ENCODE measurements at regions not wholly inside any gene's neighbourhood (a gene's known extent, or its start where the extent isn't known, plus 50 kb on each side); places are given as distances from the start of the nearest gene placed in this dataset.
"Not testable (repeated sequence)": the region's sequence is repeated elsewhere in the genome, so short reads cannot be mapped to it uniquely, and the experiment has no call there.

DNA sequence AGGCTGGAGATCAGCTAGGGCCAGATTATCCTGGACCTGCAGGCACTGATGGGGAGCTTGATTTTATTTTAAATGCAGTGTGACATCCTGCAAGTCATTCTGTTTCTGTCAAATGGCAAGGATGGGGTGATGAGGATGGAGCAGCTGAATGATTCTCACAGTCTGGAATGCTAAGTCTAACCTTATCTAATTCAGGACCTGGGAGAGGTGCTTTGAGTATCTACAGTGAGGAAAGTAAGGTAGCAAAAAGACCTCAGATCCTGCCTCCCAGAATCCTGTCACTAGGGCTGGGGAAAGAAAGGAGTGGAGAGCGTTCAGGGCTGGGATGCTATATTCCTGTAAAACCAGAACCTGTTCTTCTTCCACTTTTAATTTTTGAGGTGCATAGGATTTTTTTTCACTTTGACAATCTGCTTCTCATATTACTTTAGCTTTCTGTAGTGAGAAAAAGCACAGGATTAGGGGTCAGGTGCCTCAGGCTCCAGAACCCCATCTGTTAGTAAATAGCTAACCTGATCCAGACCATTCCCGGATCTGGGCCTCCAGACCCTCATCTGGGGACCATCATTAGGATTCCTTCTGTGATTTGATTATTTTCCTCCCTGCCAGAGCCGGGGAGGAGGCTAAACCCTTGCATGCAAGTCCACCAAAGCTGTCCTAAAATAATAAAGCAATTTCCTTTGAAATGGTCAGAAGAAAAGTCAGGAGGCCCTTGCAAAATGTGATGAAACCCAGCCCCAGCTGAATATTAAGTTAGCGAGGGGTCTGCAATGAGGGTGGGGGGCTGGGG is 54.7 kb downstream of the ASCL1 start:
- H3K4me3 ChIP-seq (ENCODE audit: low read depth, low read length), result no peak overlapping the region
- peaks cover 14% of the 10 kb centered on the region for H3K4me1 ChIP-seq (ENCODE audit: control insufficient read depth, insufficient read depth, low read length)
- H3K36me3 ChIP-seq (ENCODE audit: control insufficient read depth, insufficient read depth, low read length), result no peaks in the 10 kb centered on the region
- no peak overlapping the region for H3K9ac ChIP-seq (ENCODE audit: low read depth, low read length)
- H3K27me3 ChIP-seq (ENCODE audit: control insufficient read depth, insufficient read depth, low read length), result no peaks in the 10 kb centered on the region
- no peaks in the 10 kb centered on the region for H3K9me3 ChIP-seq (ENCODE audit: control insufficient read depth, insufficient read depth, low read length)

DNA sequence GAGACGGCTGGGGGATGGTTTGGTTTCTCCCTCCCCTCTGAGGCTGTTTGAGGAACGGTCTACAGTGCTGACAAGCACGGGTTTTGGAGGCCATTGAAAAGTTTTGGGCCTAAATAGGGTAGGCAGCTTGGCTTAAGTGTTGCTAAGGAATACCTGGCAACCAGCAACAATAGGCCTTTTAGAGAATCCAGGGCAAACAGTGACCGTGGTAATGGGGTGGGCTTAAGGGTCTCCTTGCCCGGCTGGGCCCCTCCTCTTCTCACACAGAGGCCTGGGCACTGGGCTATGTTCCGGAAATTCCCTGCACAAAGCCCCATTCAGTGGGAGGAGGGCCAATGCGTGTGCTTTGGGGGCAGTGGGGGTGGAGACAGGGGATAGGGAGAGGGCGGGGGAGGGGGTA is 55.4 kb downstream of the ASCL1 start:
- no peaks in the 10 kb centered on the region for H3K36me3 ChIP-seq (ENCODE audit: control insufficient read depth, insufficient read depth, low read length)
- H3K4me3 ChIP-seq (ENCODE audit: low read depth, low read length), result peak overlapping the region; percentile 30
- H3K9ac ChIP-seq (ENCODE audit: low read depth, low read length), result no peak overlapping the region
- H3K27me3 ChIP-seq (ENCODE audit: control insufficient read depth, insufficient read depth, low read length), result no peaks in the 10 kb centered on the region
- peaks cover 14% of the 10 kb centered on the region for H3K4me1 ChIP-seq (ENCODE audit: control insufficient read depth, insufficient read depth, low read length)
- no peaks in the 10 kb centered on the region for H3K9me3 ChIP-seq (ENCODE audit: control insufficient read depth, insufficient read depth, low read length)

DNA sequence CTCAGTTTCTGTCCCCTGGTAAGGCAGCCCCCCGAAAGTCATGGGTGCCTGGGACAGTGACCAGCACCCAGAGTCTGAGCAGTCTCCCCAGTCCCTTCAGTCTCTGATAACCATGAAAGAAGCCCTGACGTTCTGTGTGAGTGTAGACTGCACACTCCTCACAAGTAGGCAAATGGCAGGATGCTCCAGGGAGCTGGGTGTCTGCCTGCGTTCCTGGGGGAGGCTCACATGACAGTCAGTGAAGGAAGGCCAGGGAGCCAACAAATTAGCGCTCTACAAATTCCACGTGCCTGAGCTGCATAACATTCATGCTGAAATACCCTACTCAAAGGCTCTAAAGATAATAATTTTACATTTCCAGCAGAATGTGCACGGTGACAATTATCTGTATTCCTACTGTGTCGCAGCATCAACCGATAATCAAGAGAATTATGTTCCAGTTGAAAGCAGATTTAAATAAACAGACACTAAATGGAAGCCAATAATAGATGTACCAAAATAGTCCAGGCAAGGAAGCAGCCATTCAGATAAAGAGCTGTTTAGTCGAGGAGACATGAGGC is 56.3 kb downstream of the ASCL1 start:
- no peak overlapping the region for H3K4me3 ChIP-seq (ENCODE audit: low read depth, low read length)
- H3K9ac ChIP-seq (ENCODE audit: low read depth, low read length), result no peak overlapping the region
- H3K36me3 ChIP-seq (ENCODE audit: control insufficient read depth, insufficient read depth, low read length), result no peaks in the 10 kb centered on the region
- no peaks in the 10 kb centered on the region for H3K9me3 ChIP-seq (ENCODE audit: control insufficient read depth, insufficient read depth, low read length)
- no peaks in the 10 kb centered on the region for H3K27me3 ChIP-seq (ENCODE audit: control insufficient read depth, insufficient read depth, low read length)
- peaks cover 14% of the 10 kb centered on the region for H3K4me1 ChIP-seq (ENCODE audit: control insufficient read depth, insufficient read depth, low read length)

DNA sequence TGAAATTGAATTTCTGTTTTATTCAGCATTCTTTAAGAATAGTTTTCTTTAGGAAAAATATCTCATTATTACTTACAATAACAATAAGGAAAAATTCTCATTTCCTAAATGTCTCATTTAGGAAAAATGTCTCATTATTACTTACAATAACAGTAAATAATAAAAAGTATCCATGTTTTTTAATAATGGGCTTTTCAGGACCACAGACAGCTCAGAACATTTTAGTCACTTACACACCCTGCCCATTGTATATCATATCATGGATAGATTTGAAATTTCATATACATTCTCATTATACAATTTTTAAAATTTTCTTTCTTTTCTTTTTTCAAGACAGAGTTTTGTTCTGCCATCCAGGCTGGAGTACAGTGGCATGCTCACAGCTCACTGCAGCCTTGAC is 58.9 kb downstream of the ASCL1 start:
- H3K9ac ChIP-seq (ENCODE audit: low read depth, low read length), result no peak overlapping the region

DNA sequence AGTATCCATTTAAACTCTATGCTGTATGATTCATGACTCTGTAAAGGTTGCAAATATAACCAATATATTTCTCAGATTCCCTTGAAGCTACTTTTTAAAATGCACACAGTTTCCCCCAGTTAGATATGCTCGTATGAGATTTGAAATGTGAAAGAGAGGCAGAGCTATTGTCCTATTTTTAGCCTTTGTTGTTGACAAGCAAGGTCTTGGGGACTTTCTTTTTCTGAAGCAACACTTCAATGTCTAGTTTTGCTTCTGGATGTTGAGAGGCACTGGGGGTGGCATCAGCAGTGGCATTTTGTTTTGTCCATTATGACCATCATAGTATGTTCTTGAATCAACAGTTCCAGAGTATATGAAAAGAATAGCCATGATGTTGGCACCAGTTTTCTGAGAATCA is 63.4 kb downstream of the ASCL1 start:
- Histone ChIP-seq H3K36me3 (ENCODE audit: control insufficient read depth, insufficient read depth, low read length) (no peaks in the 10 kb centered on the region), H3K4me3 (ENCODE audit: low read depth, low read length) (no peak overlapping the region), H3K27me3 (ENCODE audit: control insufficient read depth, insufficient read depth, low read length) (no peaks in the 10 kb centered on the region), H3K9ac (ENCODE audit: low read depth, low read length) (no peak overlapping the region), H3K9me3 (ENCODE audit: control insufficient read depth, insufficient read depth, low read length) (no peaks in the 10 kb centered on the region), H3K4me1 (ENCODE audit: control insufficient read depth, insufficient read depth, low read length) (no peaks in the 10 kb centered on the region)

More for the DNA sequence above, 58.9 kb downstream of the ASCL1 start:
- Histone ChIP-seq H3K9me3 (ENCODE audit: control insufficient read depth, insufficient read depth, low read length) (no peaks in the 10 kb centered on the region), H3K27me3 (ENCODE audit: control insufficient read depth, insufficient read depth, low read length) (no peaks in the 10 kb centered on the region), H3K4me1 (ENCODE audit: control insufficient read depth, insufficient read depth, low read length) (peaks cover 14% of the 10 kb centered on the region), H3K4me3 (ENCODE audit: low read depth, low read length) (no peak overlapping the region), H3K36me3 (ENCODE audit: control insufficient read depth, insufficient read depth, low read length) (no peaks in the 10 kb centered on the region)

DNA sequence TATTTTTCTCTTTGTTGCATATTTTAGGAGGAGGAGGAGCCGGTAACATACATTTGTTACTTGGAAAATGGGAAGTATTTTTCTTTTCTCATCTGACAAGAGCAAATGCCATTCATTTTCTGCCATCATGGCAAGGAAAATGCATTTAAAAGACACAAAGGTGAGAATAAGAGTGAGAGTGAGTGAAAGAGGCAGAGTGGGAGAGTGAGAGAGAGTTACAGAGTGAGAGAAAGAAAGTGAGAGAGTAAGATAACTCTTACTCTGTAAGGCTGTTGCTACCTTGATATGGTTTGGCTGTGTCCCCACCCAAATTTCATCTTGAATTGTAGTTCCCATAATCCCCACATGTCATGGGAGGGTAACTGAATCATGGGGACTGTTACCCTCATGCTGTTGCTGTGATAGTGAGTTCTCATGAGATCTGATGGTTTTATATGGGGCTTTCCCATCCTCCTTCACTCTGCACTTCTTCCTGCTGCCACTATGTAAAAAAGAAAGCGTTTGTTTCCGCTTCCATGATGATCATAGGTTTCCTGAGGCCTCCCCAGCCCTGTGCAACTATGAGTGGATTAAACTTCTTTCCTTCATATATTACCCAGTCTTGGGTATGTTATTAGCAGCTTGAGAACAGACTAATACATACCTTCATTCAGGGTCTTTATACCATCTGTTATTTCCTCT is 64.2 kb downstream of the ASCL1 start:
- no peak overlapping the region for H3K4me3 ChIP-seq (ENCODE audit: low read depth, low read length)
- H3K4me1 ChIP-seq (ENCODE audit: control insufficient read depth, insufficient read depth, low read length), result no peaks in the 10 kb centered on the region
- no peaks in the 10 kb centered on the region for H3K36me3 ChIP-seq (ENCODE audit: control insufficient read depth, insufficient read depth, low read length)
- no peaks in the 10 kb centered on the region for H3K27me3 ChIP-seq (ENCODE audit: control insufficient read depth, insufficient read depth, low read length)
- H3K9me3 ChIP-seq (ENCODE audit: control insufficient read depth, insufficient read depth, low read length), result no peaks in the 10 kb centered on the region
- H3K9ac ChIP-seq (ENCODE audit: low read depth, low read length), result no peak overlapping the region

DNA sequence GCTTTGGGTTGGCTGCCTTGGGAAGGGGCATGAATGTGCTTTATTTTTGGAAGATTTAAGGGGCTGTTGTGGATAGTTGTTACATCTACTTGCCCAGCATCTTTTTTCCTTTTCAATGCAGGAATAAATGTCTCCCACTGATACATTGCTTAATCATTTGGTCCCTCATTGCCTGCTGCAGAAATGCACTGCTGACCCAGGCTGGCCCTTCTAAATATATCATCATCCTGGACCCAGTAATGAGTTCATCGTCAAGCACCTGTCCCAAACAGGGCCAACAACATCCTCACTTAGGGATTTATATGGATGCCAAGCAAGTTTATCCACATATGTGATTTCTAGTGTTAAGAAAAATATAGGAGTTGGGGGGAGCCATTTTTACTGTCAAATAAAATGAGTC is 67.2 kb downstream of the ASCL1 start:
- H3K36me3 ChIP-seq (ENCODE audit: control insufficient read depth, insufficient read depth, low read length), result no peaks in the 10 kb centered on the region

DNA sequence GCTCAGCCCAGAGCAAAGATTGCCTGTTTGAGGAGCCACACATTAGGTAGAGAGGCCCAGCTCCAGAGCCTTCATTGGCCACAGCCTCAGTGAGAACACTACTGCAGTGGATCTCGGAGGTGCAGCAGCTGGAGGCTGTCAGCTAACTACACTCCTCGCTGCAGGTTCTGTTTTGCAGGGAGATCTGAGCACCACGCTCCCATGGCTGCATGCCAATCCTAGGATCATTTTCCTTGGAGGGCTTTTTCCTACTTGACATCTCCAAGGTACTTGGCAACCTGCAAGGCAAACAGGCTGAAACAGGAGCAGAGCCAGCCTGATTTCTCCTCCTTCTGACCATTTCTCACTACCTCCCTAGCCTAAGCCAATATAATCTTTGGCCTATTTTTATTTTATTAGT is 69.2 kb downstream of the ASCL1 start:
- H3K4me3 ChIP-seq (ENCODE audit: low read depth, low read length); H3K27me3 ChIP-seq (ENCODE audit: control insufficient read depth, insufficient read depth, low read length); H3K9ac ChIP-seq (ENCODE audit: low read depth, low read length); H3K4me1 ChIP-seq (ENCODE audit: control insufficient read depth, insufficient read depth, low read length); H3K36me3 ChIP-seq (ENCODE audit: control insufficient read depth, insufficient read depth, low read length); H3K9me3 ChIP-seq (ENCODE audit: control insufficient read depth, insufficient read depth, low read length): not testable (repeated sequence)

More for the DNA sequence above, 67.2 kb downstream of the ASCL1 start:
- no peaks in the 10 kb centered on the region for H3K27me3 ChIP-seq (ENCODE audit: control insufficient read depth, insufficient read depth, low read length)
- no peaks in the 10 kb centered on the region for H3K4me1 ChIP-seq (ENCODE audit: control insufficient read depth, insufficient read depth, low read length)
- H3K9me3 ChIP-seq (ENCODE audit: control insufficient read depth, insufficient read depth, low read length), result no peaks in the 10 kb centered on the region
- no peak overlapping the region for H3K4me3 ChIP-seq (ENCODE audit: low read depth, low read length)
- no peak overlapping the region for H3K9ac ChIP-seq (ENCODE audit: low read depth, low read length)

DNA sequence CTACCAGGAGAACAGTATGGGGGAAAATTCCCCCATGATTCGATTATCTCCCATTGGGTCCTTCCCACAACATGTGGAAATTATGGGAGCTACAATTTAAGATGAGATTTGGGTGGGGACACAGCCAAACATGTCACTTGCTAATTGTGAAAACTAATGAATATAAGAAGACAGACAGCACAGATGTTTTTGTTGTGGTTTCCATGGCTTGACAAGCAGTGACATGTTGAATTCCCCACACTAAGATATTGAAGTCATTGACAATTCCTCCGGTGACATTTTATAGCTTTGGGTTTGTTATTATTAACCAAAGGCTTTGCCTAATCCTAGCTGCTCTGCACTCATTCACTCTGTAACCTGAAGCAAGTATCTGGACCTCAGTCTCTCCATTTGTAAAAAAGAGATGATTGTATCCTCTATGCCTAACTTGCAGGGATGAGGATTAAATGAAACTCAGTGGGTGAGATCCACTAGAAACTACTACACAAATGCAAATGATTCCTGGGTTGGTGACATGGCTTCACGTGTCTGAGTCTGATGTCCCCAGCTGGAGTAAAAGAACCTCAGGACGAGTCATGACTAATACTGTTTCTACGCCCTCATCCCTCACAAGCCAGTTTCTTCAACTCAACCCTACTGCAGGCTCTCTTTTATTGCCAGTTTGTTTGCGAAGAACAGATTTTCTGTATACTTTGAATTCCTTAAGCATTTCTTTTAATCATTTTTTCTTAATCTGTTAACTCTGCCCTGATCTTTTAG is 71.6 kb downstream of the ASCL1 start:
- Histone ChIP-seq H3K4me1 (ENCODE audit: control insufficient read depth, insufficient read depth, low read length) (no peaks in the 10 kb centered on the region), H3K9me3 (ENCODE audit: control insufficient read depth, insufficient read depth, low read length) (no peaks in the 10 kb centered on the region), H3K27me3 (ENCODE audit: control insufficient read depth, insufficient read depth, low read length) (no peaks in the 10 kb centered on the region), H3K9ac (ENCODE audit: low read depth, low read length) (no peak overlapping the region), H3K36me3 (ENCODE audit: control insufficient read depth, insufficient read depth, low read length) (no peaks in the 10 kb centered on the region), H3K4me3 (ENCODE audit: low read depth, low read length) (no peak overlapping the region)

DNA sequence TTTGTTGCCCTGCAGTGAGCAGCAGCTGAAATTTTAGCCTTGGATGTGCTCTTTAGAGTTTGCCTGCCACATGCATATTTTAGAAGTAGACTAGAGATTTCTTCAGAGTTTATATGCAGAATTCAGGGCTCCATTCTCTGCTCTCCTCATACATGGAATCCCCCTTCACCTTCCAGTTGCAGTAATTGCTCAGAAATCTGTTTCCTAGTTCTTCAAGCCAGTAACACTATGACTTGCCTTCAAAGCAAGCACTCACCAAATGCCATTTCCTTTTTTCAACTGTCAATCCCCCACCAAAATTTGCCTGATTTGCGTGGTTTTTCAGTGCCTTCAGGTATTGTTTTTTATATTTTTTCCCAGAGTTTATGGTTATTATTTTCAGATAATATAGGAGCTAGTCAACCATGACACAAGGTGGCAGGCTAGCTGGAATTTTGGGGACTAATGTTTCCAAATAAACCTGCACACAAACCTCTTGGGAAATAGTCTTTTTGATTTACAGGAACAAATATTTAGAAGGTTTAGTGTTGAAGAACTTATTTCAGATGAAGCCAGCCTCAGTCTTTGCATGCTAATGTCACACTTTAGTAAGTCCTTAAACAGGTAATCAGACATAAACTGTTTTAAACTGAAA is 79.2 kb downstream of the ASCL1 start:
- Histone ChIP-seq H3K36me3 (ENCODE audit: control insufficient read depth, insufficient read depth, low read length) (no peaks in the 10 kb centered on the region), H3K9me3 (ENCODE audit: control insufficient read depth, insufficient read depth, low read length) (no peaks in the 10 kb centered on the region), H3K9ac (ENCODE audit: low read depth, low read length) (no peak overlapping the region), H3K4me3 (ENCODE audit: low read depth, low read length) (no peak overlapping the region), H3K4me1 (ENCODE audit: control insufficient read depth, insufficient read depth, low read length) (no peaks in the 10 kb centered on the region), H3K27me3 (ENCODE audit: control insufficient read depth, insufficient read depth, low read length) (no peaks in the 10 kb centered on the region)

All from iPS-15b (cell line).